ENCODE measurements at regions not wholly inside any gene's neighbourhood (a gene's known extent, or its start where the extent isn't known, plus 50 kb on each side); places are given as distances from the start of the nearest gene placed in this dataset.
A peak's percentile ranks its signal among the peaks of the same experiment; 100 is the strongest.

- H3K9ac ChIP-seq (ENCODE audit: low read length), result no peak overlapping the region
- no peaks in the 10 kb centered on the region for H4K20me1 ChIP-seq (ENCODE audit: insufficient read depth, low read length)
- no peak overlapping the region for H2AFZ ChIP-seq (ENCODE audit: low read depth, low read length)
- peaks cover 40% of the 10 kb centered on the region for H3K36me3 ChIP-seq (replicated peaks; ENCODE audit: low read depth, low read length)
- H3K79me2 ChIP-seq (ENCODE audit: low read length), result no peaks in the 10 kb centered on the region
- H3K27me3 ChIP-seq (ENCODE audit: low read depth, low read length), result no peaks in the 10 kb centered on the region
- H3K27ac ChIP-seq (ENCODE audit: low read length), result peak overlapping the region; percentile 52
- peaks cover 76% of the 10 kb centered on the region for H3K4me1 ChIP-seq (ENCODE audit: low read length)
- H3K4me2 ChIP-seq (ENCODE audit: low read length), result peak overlapping the region; percentile 4; the same call in 1 of the 2 replicates
- no peak overlapping the region for H3K4me3 ChIP-seq (ENCODE audit: low read length)
- peaks cover 45% of the 10 kb centered on the region for H3K9me3 ChIP-seq (ENCODE audit: insufficient read depth, low read length)
- TF ChIP-seq EZH2phosphoT487 (IDR thresholded peaks at IDR 0.05; ENCODE audit: low read depth), result no peak
- TF ChIP-seq, protein P1, sequence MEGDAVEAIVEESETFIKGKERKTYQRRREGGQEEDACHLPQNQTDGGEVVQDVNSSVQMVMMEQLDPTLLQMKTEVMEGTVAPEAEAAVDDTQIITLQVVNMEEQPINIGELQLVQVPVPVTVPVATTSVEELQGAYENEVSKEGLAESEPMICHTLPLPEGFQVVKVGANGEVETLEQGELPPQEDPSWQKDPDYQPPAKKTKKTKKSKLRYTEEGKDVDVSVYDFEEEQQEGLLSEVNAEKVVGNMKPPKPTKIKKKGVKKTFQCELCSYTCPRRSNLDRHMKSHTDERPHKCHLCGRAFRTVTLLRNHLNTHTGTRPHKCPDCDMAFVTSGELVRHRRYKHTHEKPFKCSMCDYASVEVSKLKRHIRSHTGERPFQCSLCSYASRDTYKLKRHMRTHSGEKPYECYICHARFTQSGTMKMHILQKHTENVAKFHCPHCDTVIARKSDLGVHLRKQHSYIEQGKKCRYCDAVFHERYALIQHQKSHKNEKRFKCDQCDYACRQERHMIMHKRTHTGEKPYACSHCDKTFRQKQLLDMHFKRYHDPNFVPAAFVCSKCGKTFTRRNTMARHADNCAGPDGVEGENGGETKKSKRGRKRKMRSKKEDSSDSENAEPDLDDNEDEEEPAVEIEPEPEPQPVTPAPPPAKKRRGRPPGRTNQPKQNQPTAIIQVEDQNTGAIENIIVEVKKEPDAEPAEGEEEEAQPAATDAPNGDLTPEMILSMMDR (IDR thresholded peaks at IDR 0.05; ENCODE audit: low read depth, low read length), result no peak
Observed at GRCh38 chr18:51716277-51716676, 518.8 kb upstream of the MEX3C start.

DNA sequence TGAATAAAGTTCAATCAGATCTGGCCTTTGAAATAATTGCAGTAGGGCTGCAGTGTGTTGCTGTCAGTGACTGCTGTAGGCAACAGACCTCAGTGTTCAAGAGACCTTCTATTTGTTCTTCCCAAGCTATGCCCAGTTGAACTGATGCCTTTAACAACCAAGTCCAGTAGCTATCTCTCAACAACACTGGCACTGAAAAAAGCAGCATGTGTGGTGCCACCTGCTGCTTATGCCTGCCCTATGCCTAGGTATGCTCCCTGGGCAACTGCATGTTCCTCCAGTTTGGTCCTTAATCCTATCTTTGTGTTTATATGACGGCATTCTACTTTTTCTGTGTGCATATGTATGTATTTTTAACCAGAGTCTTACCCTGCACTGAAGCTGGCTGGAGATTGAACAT is 523.9 kb upstream of the MEX3C start:
- no peaks in the 10 kb centered on the region for H3K27me3 ChIP-seq (ENCODE audit: low read depth, low read length)

DNA sequence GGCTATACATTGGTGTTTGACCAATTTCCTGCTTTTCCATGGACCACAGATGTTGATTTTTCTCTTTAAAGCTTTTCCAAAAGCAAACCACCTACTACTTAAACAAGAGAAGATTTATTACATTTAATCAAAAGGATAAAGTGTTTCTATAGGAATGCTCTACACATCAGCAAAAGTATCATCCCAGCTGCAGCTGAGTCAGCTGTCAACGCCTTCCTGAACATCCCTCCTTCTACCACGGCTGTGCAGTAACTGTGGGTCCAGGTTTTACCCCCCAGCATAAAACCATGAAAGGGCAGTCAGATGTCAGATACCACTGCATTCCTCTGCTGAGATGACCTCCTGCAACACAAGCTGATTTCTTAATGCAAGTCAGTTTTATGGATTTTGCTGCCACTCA is 524.5 kb upstream of the MEX3C start:
- H3K36me3 ChIP-seq (replicated peaks; ENCODE audit: low read depth, low read length), result peaks cover 19% of the 10 kb centered on the region
- no peak overlapping the region for H3K9ac ChIP-seq (ENCODE audit: low read length)
- no peaks in the 10 kb centered on the region for H3K79me2 ChIP-seq (ENCODE audit: low read length)
- no peak overlapping the region for H3K4me2 ChIP-seq (ENCODE audit: low read length)
- H2AFZ ChIP-seq (ENCODE audit: low read depth, low read length), result no peak overlapping the region
- no peak overlapping the region for H3K27ac ChIP-seq (ENCODE audit: low read length)
- H3K9me3 ChIP-seq (ENCODE audit: insufficient read depth, low read length), result peaks cover 14% of the 10 kb centered on the region; the same call in 1 of the 2 replicates
- H3K4me3 ChIP-seq (ENCODE audit: low read length), result no peak overlapping the region
- peaks cover 82% of the 10 kb centered on the region for H3K4me1 ChIP-seq (ENCODE audit: low read length)
- no peaks in the 10 kb centered on the region for H4K20me1 ChIP-seq (ENCODE audit: insufficient read depth, low read length)
- TF ChIP-seq, protein P1 (IDR thresholded peaks at IDR 0.05; ENCODE audit: low read depth, low read length), result no peak
- TF ChIP-seq EZH2phosphoT487 (IDR thresholded peaks at IDR 0.05; ENCODE audit: low read depth), result no peak
- H3K27me3 ChIP-seq (ENCODE audit: low read depth, low read length), result no peaks in the 10 kb centered on the region

More for the DNA sequence above, 523.9 kb upstream of the MEX3C start:
- Histone ChIP-seq H3K9ac (ENCODE audit: low read length) (no peak overlapping the region), H3K4me3 (ENCODE audit: low read length) (no peak overlapping the region), H3K9me3 (ENCODE audit: insufficient read depth, low read length) (peaks cover 18% of the 10 kb centered on the region; the same call in 1 of the 2 replicates), H3K27ac (ENCODE audit: low read length) (no peak overlapping the region), H3K4me1 (ENCODE audit: low read length) (peaks cover 81% of the 10 kb centered on the region), H3K4me2 (ENCODE audit: low read length) (no peak overlapping the region), H3K79me2 (ENCODE audit: low read length) (no peaks in the 10 kb centered on the region), H3K36me3 (replicated peaks; ENCODE audit: low read depth, low read length) (peaks cover 23% of the 10 kb centered on the region), H4K20me1 (ENCODE audit: insufficient read depth, low read length) (no peaks in the 10 kb centered on the region), H2AFZ (ENCODE audit: low read depth, low read length) (no peak overlapping the region)
- TF ChIP-seq, protein P1 (IDR thresholded peaks at IDR 0.05; ENCODE audit: low read depth, low read length), result peak; percentile 53
- no peak for TF ChIP-seq EZH2phosphoT487 (IDR thresholded peaks at IDR 0.05; ENCODE audit: low read depth)

DNA sequence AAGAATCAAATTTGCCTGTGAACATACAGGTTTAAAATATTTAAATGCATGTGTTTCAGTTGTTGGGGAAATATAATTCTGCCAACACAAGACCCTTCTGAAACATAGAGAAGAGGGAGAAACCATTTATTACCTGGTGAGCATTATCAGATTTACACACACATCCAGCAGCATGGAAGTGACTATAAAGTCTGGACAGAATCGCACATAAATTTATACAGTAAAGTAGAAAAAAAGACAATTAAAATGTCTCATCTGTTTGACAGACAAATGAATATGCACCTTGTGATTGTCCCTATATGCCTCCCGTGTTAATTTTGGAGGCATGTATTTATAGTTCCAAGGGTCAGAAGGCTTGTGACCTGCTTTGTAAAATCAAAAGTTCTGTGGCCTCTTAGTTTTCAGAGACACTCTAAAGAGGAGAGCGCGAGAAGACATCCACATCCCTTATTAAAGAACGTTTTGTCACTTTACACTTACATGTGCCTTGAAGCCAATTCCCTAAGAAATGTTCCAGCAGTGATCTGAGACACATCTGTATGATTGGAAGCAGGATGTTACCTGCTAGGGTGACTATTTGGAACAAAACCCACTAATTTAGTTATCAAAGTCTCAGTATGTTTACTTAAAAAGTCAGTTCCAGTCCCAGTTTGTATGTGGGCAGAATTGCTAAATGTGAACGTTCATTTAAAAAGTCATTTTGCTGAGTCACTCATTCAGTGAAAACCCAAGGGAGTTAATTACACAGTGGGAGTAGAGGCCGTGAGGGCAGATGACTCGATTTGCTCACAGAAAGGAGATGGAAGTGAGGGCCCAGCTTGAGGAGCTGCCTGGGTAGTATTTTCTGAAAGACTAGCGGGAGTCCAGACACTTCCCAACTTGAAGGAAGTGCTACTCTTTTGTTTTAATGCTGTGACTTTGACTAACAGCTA is 527.6 kb upstream of the MEX3C start:
- peak overlapping the region; percentile 61 for H3K9ac ChIP-seq (ENCODE audit: low read length)
- H3K4me2 ChIP-seq (ENCODE audit: low read length), result peak overlapping the region; percentile 77

More for the DNA sequence above, 527.6 kb upstream of the MEX3C start:
- H3K4me3 ChIP-seq (ENCODE audit: low read length), result peak overlapping the region; percentile 19
- H3K4me1 ChIP-seq (ENCODE audit: low read length), result peaks cover 74% of the 10 kb centered on the region
- H3K36me3 ChIP-seq (replicated peaks; ENCODE audit: low read depth, low read length), result peaks cover 6% of the 10 kb centered on the region
- H3K9me3 ChIP-seq (ENCODE audit: insufficient read depth, low read length), result peaks cover 2% of the 10 kb centered on the region; the same call in 1 of the 2 replicates
- H3K79me2 ChIP-seq (ENCODE audit: low read length), result no peaks in the 10 kb centered on the region
- no peaks in the 10 kb centered on the region for H3K27me3 ChIP-seq (ENCODE audit: low read depth, low read length)
- no peaks in the 10 kb centered on the region for H4K20me1 ChIP-seq (ENCODE audit: insufficient read depth, low read length)
- peak overlapping the region; percentile 83 for H3K27ac ChIP-seq (ENCODE audit: low read length)
- H2AFZ ChIP-seq (ENCODE audit: low read depth, low read length), result peak overlapping the region; percentile 49
- TF ChIP-seq, protein P1 (IDR thresholded peaks at IDR 0.05; ENCODE audit: low read depth, low read length), result no peak
- no peak for TF ChIP-seq EZH2phosphoT487 (IDR thresholded peaks at IDR 0.05; ENCODE audit: low read depth)
